D721Med (cell line): ENCODE measurements at regions not wholly inside any gene's neighbourhood (a gene's known extent, or its start where the extent isn't known, plus 50 kb on each side); places are given as distances from the start of the nearest gene placed in this dataset.
"Not testable (repeated sequence)": the region's sequence is repeated elsewhere in the genome, so short reads cannot be mapped to it uniquely, and the experiment has no call there.

Source experiments
- DNase-seq: peaks from one replicate; pipeline ENCODE4 v3.0.0; 2011; ENCODE audit warnings: low spot score; ENCODE audit not compliant: insufficient read length
- FAIRE-seq: peaks from 2 replicates; lab custom pipeline; 2011; peaks lifted over from hg19 to GRCh38; lab: Jason Lieb, UNC
- CTCF ChIP-seq: IDR thresholded peaks from 2 replicates; pipeline ENCODE4 v1.5.1; 2012; ENCODE audit warnings: mild to moderate bottlenecking, control low read depth; ENCODE audit not compliant: insufficient read depth; ENCODE audit errors: missing control alignments

- DNase-seq = no peak
- no peak for FAIRE-seq
- TF ChIP-seq CTCF = no peak
These were observed 101.4 kb upstream of the TRPM1 start for GRCh38 chr15:31202953-31203352.

GRCh38 chr15:31203999-31204398 lies 102.5 kb upstream of the TRPM1 start:
- no peak for DNase-seq
- FAIRE-seq = no peak
- TF ChIP-seq CTCF = no peak

DNA sequence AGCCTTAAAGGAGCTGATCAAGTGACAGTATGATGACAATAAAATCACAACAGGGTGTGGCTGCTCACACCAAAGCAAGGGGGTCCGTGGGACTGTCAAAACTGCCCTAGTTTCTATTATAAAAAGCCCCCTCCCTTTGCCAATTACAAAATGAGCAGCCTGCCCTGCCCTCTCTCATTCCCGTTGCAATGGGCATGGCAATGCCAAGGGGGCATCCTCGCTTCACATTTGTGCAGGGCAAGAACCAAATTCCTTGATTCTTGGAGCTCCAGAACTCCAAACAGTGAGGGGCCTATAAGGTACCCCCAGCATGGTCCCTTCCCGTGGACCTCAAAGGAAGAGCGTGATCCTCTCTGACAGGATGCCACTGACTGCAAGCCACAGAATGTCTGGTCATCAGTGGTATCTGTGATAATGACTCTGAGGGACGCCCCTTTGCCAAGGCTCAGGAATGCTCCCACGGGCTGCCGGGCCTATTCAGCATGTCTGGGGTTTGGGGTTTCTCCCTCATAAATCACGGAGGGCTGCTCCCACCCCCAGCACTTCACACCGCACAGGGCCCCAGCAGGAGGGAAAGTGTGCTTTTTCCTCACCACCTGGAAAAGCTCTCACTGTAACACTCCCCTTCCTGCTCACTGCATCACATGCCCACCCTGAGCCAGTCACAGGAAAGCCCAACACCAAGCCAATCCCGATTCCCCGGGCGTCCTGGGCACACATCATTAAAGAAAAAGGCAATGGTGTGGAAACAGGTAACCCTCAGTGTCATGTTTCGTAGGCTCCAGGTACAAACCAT lies 105.1 kb upstream of the TRPM1 start:
- TF ChIP-seq CTCF = peak; percentile 41
- FAIRE-seq (no peak), DNase-seq (no peak)

DNA sequence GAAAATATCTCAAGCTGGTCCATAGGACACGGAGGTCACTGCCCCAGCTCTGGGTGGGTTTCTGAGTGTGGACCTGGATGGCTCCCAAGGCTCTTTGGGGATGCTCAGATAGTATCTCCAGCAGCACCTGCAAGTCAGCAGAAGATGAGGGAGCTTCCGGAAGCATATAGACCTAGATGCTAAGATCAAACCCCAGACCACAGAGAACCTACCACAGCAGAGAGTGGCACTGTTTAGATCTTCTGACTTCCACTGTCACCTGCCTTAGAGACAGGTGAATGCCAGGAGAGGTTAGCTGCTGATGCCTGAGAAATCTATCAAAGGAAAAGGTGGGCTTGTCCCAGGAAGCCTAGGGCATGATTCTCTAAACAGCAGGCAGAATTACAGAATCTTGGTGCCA lies 105.7 kb upstream of the TRPM1 start:
- TF ChIP-seq CTCF = no peak
- no peak for FAIRE-seq
- DNase-seq = no peak

GRCh38 chr15:31207861-31208260 lies 106.3 kb upstream of the TRPM1 start:
- not testable (repeated sequence) for DNase-seq, FAIRE-seq

- no peak for DNase-seq
- TF ChIP-seq CTCF = no peak
- FAIRE-seq = no peak
These were observed 107.3 kb upstream of the TRPM1 start for GRCh38 chr15:31208817-31209216.

DNA sequence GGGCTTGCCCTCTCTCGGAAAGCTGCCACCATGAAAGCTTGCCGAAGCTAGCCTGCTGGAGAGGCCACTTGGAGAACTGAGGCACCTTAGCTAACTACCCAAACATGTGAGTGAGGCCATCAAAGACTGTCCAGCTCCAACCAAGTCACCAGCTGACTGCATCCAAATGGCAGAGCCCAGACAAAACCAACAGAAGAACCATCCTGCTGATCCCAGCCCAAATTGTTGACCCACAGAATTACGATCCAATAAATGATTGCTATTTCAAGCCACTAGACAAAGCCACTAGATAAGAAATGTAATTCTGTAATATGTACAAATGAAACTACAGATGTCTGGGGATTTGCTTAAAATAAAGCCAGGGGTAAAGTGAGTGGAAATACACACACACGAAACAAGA lies 109.8 kb upstream of the TRPM1 start:
- no peak for TF ChIP-seq CTCF
- DNase-seq = no peak
- no peak for FAIRE-seq
